Activated T-cell treated with anti-CD3 and anti-CD28 coated beads for 1 hour (primary cell): ENCODE measurements at regions not wholly inside any gene's neighbourhood (a gene's known extent, or its start where the extent isn't known, plus 50 kb on each side); places are given as distances from the start of the nearest gene placed in this dataset.
"Not testable (repeated sequence)": the region's sequence is repeated elsewhere in the genome, so short reads cannot be mapped to it uniquely, and the experiment has no call there.

Experiments used
- DNase-seq: peaks from one replicate; pipeline ENCODE4 v3.0.0-alpha.2; 2020; ENCODE audit warnings: low read depth

- no peak for DNase-seq
Observed at GRCh38 chr6:163764565-163764964, 350.0 kb downstream of the QKI start.

- DNase-seq: no peak
Observed at GRCh38 chr6:163761481-163761880, 347.0 kb downstream of the QKI start.

- DNase-seq: no peak
Observed at GRCh38 chr6:163760860-163761259, 346.3 kb downstream of the QKI start.

DNA sequence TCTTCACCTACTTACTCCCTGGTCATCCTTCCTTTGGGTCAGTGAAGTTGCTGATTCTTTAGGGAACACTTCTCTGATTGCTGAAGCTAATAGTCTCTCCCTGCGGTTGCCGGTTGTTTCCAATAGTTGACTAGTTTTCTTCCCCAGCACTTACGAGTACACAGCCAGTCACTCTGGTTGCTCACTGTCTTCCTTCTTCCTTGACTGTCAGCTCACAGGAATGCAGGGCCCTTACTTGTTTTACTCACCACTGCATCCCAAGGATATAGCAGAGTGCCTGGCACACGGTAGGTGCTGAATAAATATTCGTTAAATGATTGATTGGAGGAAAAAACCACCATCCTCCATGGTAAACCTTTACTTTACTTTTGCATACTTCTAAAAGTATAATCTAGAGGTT lies 345.0 kb downstream of the QKI start:
- DNase-seq: no peak

- no peak for DNase-seq
Observed at GRCh38 chr6:163757520-163757919, 343.0 kb downstream of the QKI start.

- no peak for DNase-seq
Observed at GRCh38 chr6:163756079-163756478, 341.6 kb downstream of the QKI start.

DNA sequence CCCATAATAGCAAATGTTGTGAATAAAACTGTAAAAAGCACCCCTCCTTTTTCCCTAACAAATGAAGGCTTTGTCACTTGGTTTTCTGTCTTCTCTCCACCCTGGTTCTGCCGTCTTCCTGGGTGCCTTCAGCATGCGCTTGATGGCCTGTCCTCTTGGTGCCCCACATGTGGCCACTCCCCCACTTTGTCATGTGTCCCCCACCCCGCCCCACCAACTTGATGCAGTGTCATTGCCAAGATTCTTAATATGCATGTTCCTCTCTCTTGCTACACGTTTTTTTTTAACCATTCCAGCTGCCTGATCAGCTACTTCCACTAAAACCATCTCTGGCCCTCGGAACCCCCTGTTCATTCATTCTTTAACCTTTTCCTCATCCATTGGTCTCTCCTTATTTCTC lies 340.3 kb downstream of the QKI start:
- no peak for DNase-seq

GRCh38 chr6:163753430-163753829 lies 338.9 kb downstream of the QKI start:
- DNase-seq: no peak

DNA sequence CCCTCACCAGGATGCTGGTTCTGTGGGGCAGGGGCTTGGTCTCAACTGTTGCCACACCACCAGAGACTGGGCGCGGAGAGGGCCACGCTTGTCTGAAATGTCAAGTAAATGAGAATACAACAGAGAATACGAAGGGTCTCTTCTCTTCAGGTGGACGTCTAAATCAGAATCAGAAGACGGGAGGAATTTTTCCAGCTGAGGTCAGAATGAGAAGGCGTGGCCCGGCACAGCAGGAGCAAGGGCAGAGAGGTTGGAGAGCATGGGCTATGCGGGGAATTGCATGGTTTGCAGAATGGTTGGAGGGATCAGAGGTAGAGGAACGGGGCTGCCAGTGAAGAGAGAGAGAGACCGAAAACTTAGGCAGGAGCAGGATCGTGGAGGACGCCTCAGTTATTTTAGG lies 337.9 kb downstream of the QKI start:
- DNase-seq: no peak

GRCh38 chr6:163751032-163751525 lies 336.6 kb downstream of the QKI start:
- DNase-seq: no peak

- no peak for DNase-seq
Observed at GRCh38 chr6:163750431-163751031, 336.0 kb downstream of the QKI start.

- no peak for DNase-seq
Observed at GRCh38 chr6:163748886-163749285, 334.4 kb downstream of the QKI start.

DNA sequence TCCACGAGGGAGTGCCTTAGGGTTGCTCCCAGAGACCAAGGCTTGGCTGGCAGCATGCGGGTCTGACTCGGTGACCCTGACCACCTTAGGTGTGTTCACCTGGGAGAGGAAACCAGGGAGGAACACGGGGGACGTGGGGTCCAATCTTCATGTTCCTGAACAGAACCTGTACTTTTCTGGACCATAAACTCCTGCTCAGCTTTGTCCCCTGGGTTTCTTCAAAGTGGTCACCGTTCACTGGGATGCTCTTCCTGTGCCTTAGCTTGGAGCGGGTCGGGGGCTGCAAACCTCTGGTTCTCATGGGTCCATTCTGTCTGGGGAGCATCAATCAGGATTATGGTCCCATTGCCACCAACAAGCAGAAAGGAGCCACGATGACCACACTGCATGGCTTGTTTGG lies 333.5 kb downstream of the QKI start:
- DNase-seq: no peak

DNA sequence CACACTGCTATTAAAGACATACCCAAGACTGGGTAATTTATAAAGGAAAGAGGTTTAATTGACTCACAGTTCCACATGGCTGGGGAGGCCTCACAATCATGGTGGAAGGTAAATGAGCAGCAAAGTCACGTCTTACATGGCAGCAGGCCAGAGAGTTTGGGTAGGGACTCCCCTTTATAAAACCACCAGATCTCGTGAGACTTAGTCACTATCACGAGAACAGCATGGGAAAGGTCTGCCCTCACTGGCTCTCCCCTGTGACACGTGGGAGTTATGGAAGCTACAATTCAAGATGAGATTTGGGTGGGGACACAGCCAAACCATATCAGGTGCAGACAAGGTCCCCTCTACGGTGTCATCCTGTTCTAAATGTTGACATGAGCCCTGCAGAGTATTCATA lies 332.5 kb downstream of the QKI start:
- not testable (repeated sequence) for DNase-seq

DNA sequence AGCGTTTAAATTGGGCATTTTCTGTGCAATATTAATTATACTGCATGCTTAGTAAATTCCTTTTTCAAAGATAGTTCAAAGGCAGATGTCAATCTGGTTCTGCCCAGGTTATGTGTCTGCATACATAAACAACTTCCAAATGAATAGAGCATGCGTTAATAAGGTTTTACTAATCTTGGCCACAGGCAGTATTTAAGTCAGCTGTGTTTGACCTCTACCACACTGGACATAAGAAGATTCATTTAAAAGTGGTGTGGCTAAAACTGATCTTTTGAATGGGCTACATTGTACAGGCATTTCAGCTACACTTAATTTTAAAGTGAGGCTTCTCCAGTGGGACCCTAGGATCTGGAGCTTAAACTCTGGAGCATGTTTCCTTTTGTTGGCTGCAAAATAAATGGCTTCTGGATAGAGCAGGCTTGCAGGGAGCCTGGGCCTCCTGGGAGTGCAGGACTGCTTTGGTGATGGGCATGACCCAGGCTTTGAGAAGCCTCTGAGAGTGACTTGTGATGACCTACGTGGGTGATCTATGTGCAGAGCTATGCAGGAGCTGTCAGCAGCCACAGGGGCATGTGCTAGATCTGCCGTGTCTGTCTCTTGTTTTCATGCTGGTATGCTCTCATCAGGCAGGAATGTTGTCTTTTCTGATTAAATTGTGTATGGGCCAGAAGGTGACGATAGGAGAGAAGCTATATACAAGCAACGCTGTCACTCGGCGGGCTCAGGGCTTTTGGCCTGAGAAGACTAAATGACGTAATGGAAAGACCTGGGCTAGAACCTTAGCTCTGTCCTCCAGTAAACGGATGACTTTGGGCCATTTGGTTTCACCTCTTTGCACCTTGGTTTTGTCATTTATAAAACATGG lies 331.2 kb downstream of the QKI start:
- DNase-seq: no peak

- DNase-seq: no peak
Observed at GRCh38 chr6:163744256-163744925, 329.9 kb downstream of the QKI start.

DNA sequence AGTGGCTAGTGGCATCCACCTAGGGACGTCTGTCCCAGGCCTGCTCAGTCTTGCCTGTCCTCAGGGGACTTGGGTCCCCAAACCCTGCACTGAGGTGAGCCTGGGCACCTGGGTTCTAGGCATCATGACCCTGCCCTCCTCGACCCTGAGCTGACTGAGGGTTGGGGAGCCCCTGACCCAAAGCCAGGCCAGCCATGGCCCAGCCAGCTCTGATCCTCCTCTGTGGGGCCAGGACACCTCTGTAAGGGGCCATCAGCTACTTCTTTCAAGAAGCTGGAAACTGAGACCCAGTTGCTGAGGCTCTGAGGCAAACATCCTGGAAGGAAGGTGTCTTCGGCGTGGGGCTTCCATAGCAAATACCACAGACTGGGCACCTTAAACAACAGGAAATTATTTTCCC lies 329.3 kb downstream of the QKI start:
- DNase-seq: no peak

GRCh38 chr6:163741743-163742363 lies 327.3 kb downstream of the QKI start:
- no peak for DNase-seq

DNA sequence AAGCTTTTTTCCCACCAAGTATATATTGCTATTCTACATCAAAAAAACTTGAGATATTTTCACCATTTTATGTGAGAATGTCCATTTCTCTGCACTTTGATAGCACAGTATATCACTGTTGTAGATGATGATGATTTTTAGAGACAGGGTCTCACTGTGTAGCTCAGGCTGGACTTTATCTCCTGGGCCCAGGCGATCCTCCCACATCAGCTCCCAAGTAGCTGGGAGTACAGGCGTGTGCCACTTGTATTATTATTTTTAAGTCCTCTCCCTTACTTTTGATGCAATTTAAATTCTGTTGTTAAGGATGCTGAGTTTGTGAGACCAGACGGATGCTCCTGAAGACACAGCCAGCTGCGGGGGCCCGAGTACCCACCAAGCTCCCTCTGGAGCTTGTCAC lies 326.8 kb downstream of the QKI start:
- no peak for DNase-seq

GRCh38 chr6:163739966-163740365 lies 325.4 kb downstream of the QKI start:
- no peak for DNase-seq

- DNase-seq: no peak
Observed at GRCh38 chr6:163739408-163739725, 324.8 kb downstream of the QKI start.

DNA sequence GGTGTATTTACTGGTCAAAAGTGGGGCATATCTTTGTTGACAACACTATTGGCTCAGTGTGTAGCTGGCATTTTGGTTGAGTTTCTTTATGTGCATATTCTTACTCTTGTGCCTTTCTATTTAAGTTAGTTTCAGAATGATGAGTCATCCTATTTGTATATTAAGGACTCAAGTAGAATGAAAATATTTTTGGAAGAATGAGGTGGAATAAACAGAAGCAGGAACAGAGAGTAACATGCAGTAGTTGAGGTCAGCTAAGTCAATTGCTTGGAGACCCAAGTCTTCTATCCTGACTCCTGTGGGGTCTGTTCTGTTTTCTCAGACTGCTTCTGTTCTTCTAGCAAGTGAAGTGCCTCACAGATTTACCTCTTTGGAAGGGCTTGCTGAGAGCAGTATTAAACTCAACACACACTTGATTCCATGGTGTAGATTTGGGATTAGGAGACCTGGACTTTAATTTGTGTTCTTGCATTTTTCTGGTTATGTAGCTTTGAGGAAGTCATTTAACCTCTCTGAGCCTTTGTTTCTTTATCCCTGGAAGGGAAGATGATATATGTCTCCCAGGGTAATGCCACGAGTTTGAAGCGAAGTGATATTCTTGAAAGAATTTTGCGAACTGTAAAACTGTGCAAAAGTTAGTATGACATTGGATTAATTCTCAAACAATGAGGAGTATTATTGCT lies 324.3 kb downstream of the QKI start:
- DNase-seq: no peak
